ENCODE measurements at regions not wholly inside any gene's neighbourhood (a gene's known extent, or its start where the extent isn't known, plus 50 kb on each side); places are given as distances from the start of the nearest gene placed in this dataset.
"Not testable (repeated sequence)": the region's sequence is repeated elsewhere in the genome, so short reads cannot be mapped to it uniquely, and the experiment has no call there.

- FAIRE-seq: no peak
These were observed 430.6 kb upstream of the ID2 start for GRCh38 chr2:8251291-8251690.

GRCh38 chr2:8251856-8252255 lies 430.0 kb upstream of the ID2 start:
- FAIRE-seq: no peak

- no peak for FAIRE-seq
These were observed 428.7 kb upstream of the ID2 start for GRCh38 chr2:8252997-8253694.

- no peak for FAIRE-seq
These were observed 428.1 kb upstream of the ID2 start for GRCh38 chr2:8253781-8254180.

- FAIRE-seq: not testable (repeated sequence)
These were observed 427.6 kb upstream of the ID2 start for GRCh38 chr2:8254214-8254613.

- no peak for FAIRE-seq
These were observed 426.9 kb upstream of the ID2 start for GRCh38 chr2:8254791-8255447.

DNA sequence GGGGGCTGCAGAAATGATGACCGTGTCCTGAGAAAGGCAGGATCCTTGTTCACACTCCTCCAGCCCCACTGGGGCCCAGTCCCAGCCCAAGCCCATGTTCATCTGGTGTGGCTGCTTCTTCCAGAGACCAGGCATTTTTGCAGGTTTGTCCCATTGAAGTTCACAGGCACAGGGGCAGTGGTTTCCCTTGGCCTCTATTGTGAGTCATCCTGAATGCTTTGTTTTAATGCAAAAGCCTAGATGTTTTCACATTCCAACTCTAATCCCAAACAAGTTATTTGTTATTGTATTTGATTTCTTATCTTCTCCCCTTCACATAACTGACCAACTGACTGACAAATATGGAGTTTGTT lies 426.4 kb upstream of the ID2 start:
- FAIRE-seq: no peak

DNA sequence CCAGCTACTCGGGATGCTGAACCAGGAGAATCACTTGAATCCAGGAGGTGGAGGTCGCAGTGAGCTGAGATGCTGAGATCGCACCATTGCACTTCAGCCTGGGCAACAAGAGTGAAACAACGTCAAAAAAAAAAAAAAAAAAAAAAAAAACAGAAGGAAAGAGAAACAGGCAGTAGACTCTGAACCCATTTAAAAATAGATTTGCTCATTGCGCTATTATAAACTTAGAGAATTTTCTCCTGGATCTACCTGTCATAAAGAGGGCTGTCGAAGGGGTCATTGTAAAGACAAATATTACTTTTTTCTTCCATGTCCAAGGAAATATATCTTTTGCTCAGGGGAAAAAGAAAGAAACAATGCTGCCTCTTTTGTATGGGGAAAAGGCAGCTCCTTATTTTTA lies 425.0 kb upstream of the ID2 start:
- no peak for FAIRE-seq

DNA sequence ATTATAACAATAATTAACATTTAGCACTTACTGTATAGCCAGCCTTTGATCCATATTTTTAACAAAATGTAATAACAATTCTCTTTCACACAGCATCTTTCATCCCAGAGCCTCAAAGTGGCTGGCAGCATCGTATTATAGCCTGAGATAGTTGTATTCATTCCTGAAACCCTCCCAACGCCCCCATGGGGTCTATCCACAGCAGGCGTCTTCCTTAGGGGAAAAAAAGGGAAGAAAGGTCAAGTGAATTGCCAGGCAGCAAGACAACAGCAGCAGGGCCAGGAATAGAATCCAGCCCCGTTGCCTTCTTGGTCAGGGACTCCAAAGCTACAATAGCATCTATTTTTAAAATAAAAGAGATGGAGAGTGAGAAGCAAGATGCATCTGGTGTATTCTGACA lies 424.4 kb upstream of the ID2 start:
- FAIRE-seq: no peak

DNA sequence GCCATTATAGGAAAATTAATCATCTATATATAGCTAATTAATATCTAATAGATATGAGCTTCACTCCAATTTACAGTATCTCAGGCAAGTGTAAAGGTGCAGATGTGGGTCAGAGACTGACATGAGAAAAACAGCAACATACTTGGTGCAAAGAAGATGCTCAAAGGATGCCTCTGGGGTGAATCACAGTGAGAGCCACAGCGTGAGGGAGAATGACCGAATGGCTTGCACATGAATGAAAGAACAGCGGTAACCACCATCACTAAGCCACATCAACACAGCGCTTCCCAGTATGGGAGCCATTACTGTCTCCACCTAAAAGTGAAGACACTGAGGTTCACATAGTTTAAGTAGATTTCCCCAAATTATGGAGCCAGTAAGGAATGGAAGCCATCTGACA lies 423.4 kb upstream of the ID2 start:
- FAIRE-seq: no peak

GRCh38 chr2:8259106-8259840 lies 422.6 kb upstream of the ID2 start:
- FAIRE-seq: no peak

DNA sequence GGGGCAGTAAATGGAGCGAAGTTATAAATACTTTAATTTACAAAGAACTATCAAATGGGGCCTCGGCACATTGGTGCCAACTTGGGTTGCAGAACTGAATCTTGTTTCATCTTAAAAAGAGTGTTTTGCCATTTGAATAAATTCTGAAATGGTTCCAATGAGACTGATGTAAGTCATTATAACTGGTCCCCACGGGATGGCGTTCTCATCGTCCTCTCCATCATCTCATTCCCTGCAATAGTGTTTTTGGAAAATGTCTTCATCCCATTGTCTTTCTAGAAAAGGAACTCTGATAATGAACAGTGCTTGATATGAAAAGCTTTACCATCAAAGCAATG lies 422.0 kb upstream of the ID2 start:
- no peak for FAIRE-seq

DNA sequence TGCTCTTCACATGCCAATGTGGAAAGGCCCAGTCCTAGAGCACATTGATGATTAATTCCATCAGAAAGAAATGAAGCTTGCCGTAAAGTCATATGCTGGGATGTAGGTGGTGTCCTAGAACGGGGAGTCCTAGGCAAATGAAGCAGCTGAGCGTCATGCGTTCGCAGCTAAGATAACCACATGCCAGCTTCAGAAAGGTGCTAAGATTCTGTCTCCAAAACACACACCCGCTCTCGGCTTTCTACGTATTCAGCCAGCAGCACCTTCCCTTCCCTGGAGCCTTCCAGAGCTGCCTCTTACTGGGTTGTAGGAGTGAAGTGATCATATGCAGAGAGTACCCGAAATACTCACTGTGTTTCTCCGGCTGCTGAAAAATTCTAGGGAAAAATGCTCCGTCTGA lies 421.6 kb upstream of the ID2 start:
- no peak for FAIRE-seq

DNA sequence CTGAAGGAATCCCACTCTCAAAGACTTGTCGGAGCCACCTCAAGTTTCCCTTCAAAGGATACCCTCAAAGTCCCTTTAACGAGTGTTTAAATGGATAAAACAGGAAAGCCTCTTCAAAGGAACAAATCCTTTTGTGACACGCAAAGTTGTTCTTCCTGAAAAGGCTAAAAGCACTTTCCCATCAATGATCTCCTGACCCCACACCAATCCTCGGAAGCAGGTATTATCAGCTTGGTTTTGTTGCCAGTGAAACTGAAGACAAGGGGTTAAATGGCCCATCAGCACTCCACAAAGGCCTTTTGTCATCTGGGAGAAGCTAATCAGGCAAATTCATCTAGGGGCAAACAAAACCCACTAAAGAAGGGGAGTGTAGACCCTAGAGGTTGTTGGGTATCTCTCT lies 418.0 kb upstream of the ID2 start:
- no peak for FAIRE-seq

- FAIRE-seq: no peak
These were observed 416.9 kb upstream of the ID2 start for GRCh38 chr2:8264981-8265380.

DNA sequence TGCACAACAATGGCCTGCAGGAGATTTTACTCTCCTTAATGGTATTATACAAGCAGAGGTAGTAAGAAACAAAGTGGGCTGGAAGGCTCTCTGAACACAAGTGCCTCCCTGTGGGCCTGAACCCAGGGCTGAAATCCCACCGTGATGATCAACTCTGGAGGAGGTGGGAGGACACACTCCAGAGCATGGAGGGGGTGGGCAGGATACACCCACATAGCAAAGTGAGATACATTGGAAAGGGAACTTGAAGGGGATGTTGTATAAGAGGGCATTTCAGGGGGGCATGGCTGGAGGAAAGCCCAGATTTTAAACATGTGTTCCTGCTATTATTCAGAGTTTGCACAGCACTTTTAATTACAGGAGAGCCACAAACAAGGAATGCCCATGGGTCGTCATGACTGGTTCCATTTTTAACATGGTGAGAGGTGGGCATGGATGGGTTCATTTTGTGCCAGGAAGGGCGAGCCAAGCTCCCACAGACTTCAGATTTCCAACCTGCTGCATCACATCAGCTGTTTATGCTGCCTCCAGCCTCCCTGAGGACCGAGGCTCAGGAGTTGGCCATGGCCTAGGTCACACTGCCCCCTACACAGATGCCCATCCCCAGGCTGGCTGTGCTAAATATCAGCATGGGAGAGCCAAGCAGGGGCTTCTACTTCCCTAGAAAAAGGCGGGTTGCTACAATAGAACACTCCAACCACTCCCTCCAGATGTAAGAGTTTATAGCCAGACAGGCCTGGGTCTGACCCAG lies 416.2 kb upstream of the ID2 start:
- FAIRE-seq: no peak

- no peak for FAIRE-seq
These were observed 415.3 kb upstream of the ID2 start for GRCh38 chr2:8266563-8266962.

DNA sequence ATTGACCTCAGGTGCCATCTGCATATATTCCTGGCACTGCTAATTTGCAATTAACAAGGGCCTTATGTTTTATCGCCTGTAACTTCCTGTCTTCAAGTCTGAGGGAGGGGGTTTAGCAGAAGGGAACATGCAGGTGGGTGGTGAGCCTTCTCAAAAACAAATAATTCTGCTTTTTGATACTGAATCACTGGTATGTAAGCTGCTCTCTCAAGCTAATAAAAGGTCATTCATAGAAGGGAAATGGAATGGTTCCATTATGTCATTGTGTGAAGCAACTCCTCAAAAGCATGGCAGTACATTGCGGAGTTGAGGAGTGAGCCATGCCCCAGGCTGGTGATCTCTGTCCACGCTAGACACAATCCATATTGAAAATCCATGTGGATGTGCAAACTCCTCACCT lies 414.8 kb upstream of the ID2 start:
- no peak for FAIRE-seq

GRCh38 chr2:8267721-8268120 lies 414.1 kb upstream of the ID2 start:
- no peak for FAIRE-seq

- no peak for FAIRE-seq
These were observed 413.6 kb upstream of the ID2 start for GRCh38 chr2:8268172-8268783.

- no peak for FAIRE-seq
These were observed 411.2 kb upstream of the ID2 start for GRCh38 chr2:8270699-8271098.

DNA sequence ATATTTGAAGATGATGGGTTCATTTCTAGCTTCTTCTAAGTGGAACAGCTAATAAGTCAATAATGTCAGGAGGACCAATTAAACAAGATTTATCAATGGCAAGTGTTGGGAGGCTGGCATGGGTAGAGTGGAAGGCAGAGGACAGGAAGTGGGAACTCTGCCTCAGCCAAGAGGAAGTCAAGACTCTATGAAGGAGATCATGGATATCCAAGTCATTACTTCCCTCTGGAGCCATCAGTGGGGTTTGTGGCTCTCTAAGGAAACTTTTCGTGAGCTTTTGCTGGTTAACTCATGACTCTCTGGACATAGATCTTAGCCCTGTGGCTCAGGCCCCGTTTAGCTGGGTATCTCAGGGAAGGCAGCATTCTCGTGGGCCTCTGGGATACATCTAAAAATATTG lies 410.4 kb upstream of the ID2 start:
- no peak for FAIRE-seq

DNA sequence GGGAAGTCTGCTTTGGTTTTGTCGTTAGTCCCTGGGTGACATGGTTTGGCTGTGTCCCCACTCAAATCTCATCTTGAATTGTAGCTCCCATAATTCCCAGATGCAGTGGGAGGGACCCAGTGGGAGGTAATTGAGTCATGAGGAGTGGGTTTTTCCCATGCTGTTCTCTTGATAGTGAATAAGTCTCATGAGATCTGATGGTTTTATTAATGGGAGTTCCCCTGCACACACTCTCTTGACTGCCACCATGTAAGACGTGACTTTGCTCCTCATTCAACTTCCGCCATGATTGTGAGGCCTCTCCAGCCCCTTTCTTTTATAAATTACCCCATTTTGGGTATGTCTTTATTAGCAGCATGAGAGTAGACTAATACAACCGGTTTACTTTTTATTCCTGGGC lies 405.8 kb upstream of the ID2 start:
- FAIRE-seq: no peak
